ENCODE measurements at regions not wholly inside any gene's neighbourhood (a gene's known extent, or its start where the extent isn't known, plus 50 kb on each side); places are given as distances from the start of the nearest gene placed in this dataset.

GRCh38 chr6:22467645-22468044, 101.7 kb upstream of the HDGFL1 start:
- ATAC-seq (no peak), DNase-seq (ENCODE audit: low read depth, low spot score) (no peak)
- Histone ChIP-seq H3K27me3 (ENCODE audit: insufficient read depth, low read length) (no peaks in the 10 kb centered on the region), H4K20me1 (ENCODE audit: insufficient read depth) (no peaks in the 10 kb centered on the region), H3K4me1 (ENCODE audit: control insufficient read depth in 1 of 2, insufficient read depth in 2 of 2, low read length in 2 of 2) (peaks cover 0 to 4% of the 10 kb centered on the region in 2 experiments; a peak in 1 of 4 replicates), H2AFZ (ENCODE audit: low read depth, low read length, poor library complexity, severe bottlenecking) (no peak overlapping the region), H3K4me3 (replicated peaks in 1 of 2; ENCODE audit: low read depth in 1 of 2, low read length in 2 of 2) (no peak overlapping the region), H3K9me2 (ENCODE audit: insufficient read depth) (no peaks in the 10 kb centered on the region), H3K79me2 (ENCODE audit: insufficient read depth, low read length) (no peaks in the 10 kb centered on the region), H3K27ac (ENCODE audit: low read depth, low read length) (no peak overlapping the region), H3K9ac (ENCODE audit: low read length) (no peak overlapping the region), H3K9me3 (ENCODE audit: control insufficient read depth in 1 of 2, insufficient read depth in 1 of 2, low read depth in 1 of 2, low read length in 2 of 2) (no peaks in the 10 kb centered on the region), H3K36me3 (ENCODE audit: control insufficient read depth in 1 of 2, insufficient read depth in 2 of 2, low read length in 2 of 2) (no peaks in the 10 kb centered on the region), H3K4me2 (ENCODE audit: low read length) (no peak overlapping the region)
- no peak for TF ChIP-seq POLR2AphosphoS5 (IDR thresholded peaks at IDR 0.05; ENCODE audit: low read depth, low read length)
- no peak for TF ChIP-seq JUND (IDR thresholded peaks at IDR 0.05)
- TF ChIP-seq, protein P1, sequence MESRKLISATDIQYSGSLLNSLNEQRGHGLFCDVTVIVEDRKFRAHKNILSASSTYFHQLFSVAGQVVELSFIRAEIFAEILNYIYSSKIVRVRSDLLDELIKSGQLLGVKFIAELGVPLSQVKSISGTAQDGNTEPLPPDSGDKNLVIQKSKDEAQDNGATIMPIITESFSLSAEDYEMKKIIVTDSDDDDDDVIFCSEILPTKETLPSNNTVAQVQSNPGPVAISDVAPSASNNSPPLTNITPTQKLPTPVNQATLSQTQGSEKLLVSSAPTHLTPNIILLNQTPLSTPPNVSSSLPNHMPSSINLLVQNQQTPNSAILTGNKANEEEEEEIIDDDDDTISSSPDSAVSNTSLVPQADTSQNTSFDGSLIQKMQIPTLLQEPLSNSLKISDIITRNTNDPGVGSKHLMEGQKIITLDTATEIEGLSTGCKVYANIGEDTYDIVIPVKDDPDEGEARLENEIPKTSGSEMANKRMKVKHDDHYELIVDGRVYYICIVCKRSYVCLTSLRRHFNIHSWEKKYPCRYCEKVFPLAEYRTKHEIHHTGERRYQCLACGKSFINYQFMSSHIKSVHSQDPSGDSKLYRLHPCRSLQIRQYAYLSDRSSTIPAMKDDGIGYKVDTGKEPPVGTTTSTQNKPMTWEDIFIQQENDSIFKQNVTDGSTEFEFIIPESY (IDR thresholded peaks at IDR 0.05; ENCODE audit: extremely low read depth, insufficient replicate concordance, low read length) = no peak
- TF ChIP-seq RAD21 (IDR thresholded peaks at IDR 0.05; ENCODE audit: low read depth) = no peak
- TF ChIP-seq ZFX (IDR thresholded peaks at IDR 0.05) = no peak
- TF ChIP-seq CTCF (IDR thresholded peaks at IDR 0.05 in 2 of 3, conservative IDR thresholded peaks at IDR 0.05 in 1 of 3; ENCODE audit: borderline replicate concordance in 1 of 3, insufficient read depth in 1 of 3, low read depth in 2 of 3, low read length in 2 of 3) = no peak
- TF ChIP-seq EGR1 (IDR thresholded peaks at IDR 0.05; ENCODE audit: low read depth) = no peak
- no peak for TF ChIP-seq FOSL1 (IDR thresholded peaks at IDR 0.05; ENCODE audit: low read depth)
- no peak for TF ChIP-seq EZH2phosphoT487 (IDR thresholded peaks at IDR 0.05; ENCODE audit: borderline replicate concordance)
- TF ChIP-seq ATF3 (IDR thresholded peaks at IDR 0.05) = no peak
- TF ChIP-seq POLR2A (IDR thresholded peaks at IDR 0.05; ENCODE audit: borderline replicate concordance, extremely low read depth, insufficient read depth, insufficient read length) = no peak
- CTCF ChIA-PET = no interaction called here
- POLR2A ChIA-PET = no interaction called here
- RAD21 ChIA-PET (ENCODE audit: low non-redundant PET in 1 of 2, low total read pairs in 2 of 2, uncharacterized antibody in 2 of 2, unreplicated experiment in 2 of 2) = no interaction called here
- no TSS peak for BruUV-seq (replicated peaks)
- intact Hi-C loops (cut with micrococcal nuclease) = no loop called here

Data from HCT116 (cell line).